CD4-positive, alpha-beta T cell treated with Interferon alpha-2 for 1 hour (primary cell): ENCODE measurements at regions not wholly inside any gene's neighbourhood (a gene's known extent, or its start where the extent isn't known, plus 50 kb on each side); places are given as distances from the start of the nearest gene placed in this dataset.

Source experiments
- DNase-seq, 2 donors: peaks; one replicate each; pipeline ENCODE4 v3.0.0-alpha.2; 2020 to 2022

DNA sequence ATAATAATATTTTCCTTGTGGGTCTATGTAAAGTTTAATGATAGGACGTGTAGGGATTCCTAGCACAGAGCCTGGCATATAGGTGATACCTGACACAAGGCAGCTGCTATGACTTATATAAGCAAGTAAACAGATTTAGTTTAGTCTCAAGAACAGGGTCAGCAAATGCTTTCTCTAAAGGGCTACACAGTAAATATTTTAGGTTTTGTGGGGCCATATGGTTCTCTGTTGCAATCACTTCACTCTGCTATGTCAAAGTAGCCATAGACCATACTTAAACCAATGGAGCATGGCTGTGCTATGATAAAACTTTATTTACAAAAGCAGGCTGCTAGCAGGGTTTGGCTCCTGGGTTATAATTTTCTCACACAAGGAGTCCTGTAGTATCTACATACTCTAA, 204.8 kb upstream of the KLF4 start:
- DNase-seq, result no peak

DNA sequence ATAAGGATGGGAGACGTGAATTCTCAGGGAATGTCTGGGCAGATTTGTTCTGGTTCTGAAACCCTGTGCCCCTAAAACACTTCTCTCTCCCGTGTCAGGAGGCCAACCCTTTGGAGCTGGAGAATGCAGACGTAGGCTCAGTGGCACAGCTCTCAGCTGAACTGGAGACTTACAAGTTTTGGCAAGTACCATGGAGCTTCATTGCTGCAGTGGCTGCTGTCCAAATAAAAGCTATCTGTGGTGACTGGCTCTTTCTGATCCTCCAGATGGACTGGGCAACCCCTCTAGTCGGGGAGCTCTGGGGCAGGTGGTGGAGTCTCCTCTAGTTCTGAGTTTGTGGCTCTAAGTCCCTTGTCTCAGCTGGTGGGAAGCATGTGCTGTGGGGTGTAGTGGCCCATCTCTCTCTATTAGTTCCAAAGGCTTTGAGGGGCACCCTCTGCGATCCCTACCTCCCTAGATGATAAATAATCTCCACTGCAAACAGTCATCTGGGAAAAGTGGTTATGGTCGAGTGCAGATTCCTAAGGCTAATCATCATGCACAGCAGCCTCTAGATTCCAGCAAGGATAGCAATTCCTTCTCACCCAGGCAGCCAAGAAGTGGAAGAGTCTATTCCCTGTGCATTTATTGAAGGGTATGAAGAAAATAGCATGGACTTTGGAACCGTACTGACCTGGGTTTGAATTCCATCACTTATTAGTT, 204.2 kb upstream of the KLF4 start:
- no peak for DNase-seq

DNA sequence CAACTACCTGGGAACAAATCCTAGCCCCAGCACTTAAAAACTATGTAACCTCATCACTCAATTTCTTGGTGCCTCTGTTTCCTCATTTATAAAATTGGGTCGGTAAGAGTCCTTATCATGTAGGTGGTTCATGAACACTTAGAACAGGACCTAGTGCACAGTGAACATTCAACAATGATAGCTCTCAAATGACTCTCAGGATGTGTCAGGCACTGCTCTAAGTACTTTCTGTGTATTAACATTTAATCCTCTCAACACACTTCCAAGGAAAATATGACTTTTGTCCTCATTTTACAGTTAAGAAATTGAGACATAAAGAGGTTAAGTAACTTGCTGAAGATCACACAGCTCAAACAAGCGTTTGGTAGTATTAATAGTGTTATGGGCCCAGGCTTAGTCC, 202.1 kb upstream of the KLF4 start:
- no peak for DNase-seq

DNA sequence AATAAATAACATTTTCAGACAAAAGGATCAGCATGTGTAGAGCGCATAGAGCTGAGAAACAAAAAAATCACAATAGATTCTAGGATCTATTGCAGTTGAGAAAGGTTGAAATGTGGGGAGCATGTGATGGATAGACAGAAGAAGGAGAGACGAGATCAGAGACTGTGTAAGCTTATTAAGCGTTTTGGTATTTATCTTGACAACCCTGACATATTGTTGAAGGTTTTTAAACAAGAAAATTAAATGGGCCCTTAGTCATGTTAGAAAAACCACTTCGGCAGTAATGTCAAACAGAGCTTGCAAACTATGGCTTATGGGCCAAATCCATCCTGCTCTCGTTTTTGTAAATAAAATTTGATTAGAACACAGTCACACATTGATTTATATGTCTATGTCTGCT, 200.5 kb upstream of the KLF4 start:
- DNase-seq, result no peak

DNA sequence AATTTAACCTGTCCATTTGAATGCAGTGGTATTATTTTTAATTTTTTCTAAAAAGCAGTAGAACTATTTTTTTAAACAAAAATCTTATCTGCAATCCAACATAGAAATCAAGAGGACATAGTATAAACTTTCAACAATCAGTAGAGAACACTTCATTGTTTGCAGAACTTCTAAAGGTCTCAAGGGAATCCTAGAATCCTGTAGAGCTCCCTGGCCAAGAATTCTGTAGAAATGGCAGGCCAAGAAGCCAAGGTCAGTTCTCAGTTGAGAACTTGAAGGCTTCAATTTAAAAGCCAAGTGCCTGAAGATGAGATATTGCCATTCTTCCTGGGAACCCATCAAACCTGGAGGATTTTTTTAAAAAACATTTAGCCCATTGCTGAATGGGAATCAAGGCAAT, 199.2 kb upstream of the KLF4 start:
- DNase-seq, result no peak

DNA sequence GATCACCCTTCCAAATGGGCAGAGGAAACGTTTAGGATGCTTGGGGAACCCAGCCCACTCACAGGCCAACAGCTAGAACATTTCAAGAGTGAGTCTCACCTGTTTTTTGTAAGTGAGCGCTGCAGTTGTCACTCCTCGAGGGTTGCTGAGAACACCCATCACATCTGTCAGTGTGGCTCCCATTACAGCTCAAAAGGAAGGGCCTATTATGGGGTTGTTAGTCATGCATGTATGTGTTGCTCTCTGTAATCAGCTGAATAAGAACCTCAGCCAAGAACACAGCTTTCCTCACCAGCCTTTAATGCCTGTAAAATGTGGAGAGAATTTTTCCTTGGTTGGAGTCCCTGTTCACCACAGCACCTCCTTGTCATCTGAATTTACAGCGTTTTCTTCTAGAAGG, 196.3 kb upstream of the KLF4 start:
- DNase-seq, result no peak

DNA sequence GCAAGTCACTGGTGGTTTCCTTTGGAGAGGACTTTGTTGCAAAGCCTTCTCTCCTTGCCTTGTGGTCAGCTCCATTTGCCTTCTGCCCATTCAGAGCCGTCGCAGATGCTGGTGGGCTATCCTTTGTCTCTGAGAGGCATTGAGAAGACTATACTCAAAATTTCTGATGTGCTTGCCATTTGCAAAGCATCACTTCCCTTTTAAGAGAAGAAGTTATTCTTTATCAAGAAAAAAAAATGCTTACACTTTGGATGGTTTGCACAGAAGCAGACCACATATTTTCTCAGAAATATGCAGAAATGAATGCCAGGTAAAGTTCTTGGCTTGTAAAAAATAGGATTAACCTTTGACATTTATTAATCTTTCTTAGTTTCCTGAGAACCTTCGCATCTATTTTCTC, 195.8 kb upstream of the KLF4 start:
- no peak for DNase-seq

DNA sequence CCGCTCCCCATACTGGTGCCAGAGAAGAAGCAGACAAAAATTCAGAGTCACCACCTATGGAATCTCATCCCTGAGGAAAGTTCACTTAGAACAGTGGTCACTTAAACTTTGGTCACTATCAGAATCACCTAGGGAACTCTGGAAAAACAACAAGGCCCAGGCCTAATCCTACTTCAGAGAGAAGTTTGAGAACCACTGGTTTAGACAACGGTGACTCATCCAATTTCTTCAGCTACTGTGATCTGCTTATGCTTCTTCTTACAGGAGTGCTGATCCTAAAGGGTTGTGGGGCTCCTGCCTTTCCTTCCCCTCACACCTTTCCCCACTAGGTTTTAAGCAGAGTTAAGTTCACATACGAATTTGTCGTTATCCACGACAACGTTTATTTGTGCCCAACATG, 194.7 kb upstream of the KLF4 start:
- no peak for DNase-seq

DNA sequence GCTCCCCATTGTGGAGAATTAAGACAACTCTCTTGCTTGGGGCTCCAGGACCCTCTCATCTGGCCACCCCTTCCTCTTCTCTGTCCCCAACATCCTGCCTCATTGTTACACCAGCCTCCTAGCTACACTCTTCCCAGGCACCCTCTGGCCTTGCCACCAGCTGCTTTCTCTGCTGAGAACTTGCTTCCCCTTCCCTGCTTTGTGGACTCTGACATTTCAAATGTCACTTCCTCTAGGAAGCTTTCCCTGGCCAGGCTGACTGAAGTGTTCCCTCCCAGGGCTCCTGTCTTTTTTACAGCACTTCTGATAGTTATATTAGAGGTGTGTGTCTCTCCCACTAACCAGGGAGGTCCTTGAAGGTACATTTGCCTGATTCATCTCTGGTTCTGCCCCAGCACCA, 194.0 kb upstream of the KLF4 start:
- no peak for DNase-seq

DNA sequence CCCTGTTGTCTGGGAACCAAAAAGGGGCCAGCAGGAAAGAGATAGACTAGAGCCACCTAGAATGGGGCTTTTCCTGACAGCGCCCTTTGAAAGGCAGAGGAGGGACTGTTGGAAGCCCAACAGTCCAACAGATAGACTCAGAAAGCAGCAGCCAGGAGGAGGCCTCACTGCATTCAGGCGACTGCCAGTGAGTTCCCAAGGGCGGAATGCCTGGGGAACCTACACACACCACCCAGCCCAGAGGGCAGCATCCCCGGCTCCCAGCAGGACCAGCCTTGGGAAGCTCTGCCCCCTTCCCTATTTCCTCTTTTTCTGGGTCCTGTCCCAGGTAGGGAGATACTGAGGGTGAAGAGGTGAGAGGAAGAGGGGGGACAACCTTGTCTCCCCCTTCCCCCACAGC, 192.4 kb upstream of the KLF4 start:
- no peak for DNase-seq

DNA sequence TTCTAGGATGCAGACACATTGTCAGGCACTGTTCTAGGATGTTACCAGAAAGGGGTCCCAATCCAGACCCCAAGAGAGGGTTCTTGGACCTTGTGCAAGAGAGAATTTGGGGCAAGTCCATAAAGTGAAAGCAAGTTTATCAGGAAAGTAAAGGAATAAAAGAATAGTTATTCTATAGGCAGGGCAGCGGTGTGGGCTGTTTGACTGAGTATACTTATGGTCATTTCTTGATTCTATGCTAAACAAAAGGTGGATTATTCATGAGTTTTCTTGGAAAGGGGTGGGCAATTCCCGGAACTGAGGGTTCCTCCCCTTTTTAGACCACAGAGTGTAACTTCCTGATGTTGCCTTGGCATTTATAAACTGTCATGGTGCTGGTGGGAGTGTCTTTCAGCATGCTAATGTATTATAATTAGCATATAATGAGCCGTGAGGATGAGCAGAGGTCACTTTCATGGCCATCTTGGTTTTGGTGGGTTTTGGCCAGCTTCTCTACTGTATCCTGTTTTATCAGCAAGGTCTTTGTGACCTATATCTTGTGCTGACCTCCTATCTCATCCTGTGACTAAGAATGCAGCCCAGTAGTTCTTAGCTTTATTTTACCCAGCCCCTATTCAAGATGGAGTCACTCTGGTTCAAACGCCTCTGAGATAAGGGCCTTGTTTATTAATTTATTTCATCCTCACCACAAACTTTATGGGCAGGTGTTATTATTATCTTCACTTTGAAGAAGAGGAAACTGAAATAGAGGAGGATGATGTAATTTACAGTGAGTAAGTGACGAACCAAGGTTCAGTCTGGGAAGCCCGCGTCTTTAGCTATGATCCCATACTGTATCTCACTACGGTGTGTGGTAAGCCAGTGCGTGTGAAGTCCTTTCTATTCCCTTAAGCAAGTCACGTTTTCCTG, 186.0 kb upstream of the KLF4 start:
- peak; percentile 44 to 73 for DNase-seq

DNA sequence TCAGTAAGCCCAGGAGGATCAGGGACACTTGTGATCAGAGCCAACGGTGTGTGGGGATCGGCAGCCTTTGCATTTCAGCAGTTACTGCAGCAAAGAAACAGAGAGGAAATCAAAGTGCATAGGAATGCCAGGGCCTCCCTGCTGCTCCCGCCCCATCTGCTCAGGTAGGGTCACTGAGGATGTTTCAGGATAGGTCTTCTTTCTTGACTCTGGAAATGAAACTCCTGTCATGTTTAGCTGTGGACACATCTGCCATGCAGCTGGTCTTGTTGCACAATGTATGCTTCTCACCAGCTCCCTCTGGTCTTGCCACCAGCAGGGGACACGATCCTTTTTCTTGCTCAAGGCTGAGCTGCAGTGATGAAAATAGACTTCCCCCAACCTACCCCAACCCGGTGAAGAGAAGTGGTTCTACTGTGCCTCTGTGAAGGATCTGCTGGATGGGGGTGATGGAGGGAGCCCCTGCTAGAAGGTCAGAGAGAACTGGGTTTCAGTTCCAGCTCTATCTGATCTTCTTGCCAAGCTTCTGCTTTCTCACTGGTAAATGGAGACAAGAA, 185.2 kb upstream of the KLF4 start:
- peak; percentile 28 to 59 for DNase-seq

DNA sequence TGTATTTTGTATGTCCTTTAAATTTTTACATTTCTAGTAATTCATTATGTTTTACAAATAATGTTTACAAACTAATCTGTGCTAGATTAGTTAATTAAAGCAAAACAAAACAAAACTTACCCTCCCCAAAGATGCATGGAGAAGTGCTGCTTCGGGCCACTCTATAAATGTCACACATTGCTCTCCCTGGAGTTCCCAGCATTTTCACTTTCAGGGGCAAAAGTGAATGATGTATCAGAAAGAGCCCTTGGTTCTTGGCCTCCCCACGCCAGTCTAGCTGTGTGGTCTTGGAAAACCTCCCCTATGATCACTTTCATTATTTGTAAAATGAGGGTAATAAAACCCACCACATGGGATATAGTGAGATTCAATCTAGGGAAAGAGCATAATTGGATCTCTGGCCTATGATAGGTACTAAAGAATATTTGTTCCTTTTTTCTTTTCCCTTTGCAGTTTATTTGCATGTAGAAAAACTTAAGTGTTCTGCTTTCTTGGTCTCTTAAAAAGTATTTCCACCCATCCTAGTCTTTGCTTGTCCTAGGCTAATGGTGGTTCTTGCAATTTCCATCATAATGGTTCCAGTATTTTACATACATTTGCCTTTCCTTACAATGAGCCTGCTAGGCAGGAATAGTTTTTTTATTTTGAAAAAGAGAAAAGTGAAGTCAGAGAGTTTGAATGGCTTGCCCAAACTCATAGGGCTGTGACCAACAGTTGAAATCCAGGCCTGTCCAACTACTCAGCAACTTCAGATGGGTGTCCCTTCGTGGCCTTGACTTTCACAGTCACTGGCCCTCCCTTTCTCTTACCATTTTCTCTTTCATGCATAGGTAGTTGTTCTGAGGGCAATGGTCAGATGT, 184.5 kb upstream of the KLF4 start:
- no peak for DNase-seq

DNA sequence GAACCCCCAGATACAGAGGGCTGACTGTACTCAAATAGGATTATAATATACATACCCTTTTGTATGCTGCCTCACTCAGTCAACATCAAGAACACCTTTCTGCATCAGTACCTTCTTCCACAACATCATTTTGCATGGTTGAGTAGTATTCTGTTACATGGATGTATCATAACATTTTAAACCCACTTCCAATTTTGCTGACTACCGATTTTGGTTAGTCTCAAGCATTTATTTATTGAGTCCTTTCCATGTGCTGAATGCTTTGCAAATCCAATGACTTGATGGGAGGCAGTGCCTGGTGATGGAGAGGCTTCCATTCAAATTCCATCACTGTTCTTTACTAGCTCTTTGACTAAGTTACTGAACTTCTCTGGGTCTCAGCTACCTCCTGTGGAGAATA, 182.0 kb upstream of the KLF4 start:
- no peak for DNase-seq

DNA sequence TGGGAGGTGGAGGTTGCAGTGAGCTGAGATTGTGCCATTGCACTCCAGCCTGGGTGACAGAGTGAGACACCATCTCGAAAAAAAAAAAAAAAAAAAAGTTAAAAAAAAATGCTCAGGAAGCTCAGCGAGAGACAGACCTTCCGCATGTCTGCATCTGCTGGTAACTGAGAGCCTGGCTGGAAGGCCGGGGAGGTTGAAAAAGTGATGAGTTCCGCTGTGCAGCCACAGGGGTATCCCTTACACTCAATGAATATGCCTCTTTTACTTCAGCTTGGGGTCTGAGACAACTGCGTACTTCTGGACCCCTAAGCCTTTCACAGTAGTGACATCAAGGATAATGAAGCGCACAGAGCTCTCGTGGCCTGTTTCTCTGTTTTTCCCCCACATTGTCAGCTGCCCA, 179.9 kb upstream of the KLF4 start:
- no peak for DNase-seq

DNA sequence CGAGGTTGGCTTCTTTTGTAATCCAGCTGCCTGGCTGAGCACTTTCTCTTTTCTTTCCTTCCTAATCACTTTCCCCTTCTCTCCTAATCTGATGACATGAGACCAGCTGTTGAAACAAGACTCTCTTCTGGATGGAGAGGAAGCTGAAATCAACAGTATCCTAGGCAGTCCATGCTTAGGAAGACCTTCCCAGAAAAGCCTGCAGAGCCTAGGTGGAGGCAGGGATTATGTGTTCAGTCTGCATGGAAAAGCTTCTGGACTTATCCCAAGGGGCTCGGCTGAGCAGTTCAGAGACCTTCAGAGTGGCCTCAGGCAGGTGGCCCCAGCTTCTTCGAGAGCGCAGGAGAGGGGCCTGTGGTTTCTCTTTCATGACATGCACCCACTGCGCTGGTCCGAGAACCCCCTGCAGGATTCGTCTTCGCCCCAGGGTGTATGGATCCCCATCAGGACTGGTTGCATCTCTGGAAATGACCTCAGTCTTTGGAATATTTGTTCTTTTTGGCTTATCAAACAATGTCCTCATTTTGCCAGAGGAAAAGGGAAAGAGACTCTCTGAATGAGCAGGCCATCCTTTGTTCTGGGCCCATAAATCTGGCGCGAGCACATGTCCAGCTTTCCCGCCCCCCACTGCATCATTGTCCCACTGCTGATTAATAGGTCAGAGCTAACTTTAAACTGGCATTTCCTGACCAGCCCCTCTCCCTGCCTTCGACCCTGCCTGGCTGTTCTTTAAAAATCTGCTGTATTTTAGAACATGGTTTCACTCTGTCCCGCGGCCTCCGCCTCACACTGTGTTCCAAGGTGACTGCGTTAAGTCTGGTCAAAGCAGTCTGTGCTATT, 177.9 kb upstream of the KLF4 start:
- no peak for DNase-seq

DNA sequence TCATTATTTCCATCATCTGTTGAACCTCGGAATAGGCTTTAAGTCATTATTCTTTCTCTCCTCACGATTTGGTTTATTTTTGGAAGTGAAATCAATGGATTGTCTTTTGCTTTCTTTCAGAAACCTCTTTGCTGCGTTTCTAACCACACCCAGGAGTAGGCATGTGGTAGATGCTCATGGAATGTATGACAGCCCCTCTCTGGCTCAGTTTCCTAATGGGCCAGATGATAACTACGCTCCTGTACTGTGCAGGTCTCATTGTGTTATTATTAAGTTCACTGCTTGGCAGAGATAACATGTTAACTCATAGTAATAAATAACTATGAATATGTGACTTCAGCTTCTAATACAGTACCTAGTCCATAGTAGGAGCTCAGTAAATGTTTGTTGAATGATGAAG, 175.5 kb upstream of the KLF4 start:
- no peak for DNase-seq

DNA sequence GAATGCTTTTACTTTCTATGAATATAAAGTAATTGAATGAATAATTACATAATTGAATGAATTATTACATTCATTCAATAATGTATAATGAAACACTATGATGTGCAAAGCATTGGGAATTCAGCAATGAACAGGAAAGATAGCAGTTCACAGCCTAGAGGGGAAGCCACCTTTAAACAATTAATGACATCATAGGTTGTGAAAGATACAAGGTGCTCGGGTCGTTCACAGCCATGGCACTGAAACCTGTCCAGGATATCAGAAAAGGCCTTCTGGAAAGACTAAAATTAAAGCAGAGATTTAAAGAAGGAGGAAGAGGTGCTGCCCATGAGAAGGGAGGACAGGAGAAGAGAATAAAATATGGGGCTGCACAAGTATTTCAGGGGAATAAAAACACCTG, 171.4 kb upstream of the KLF4 start:
- DNase-seq, result no peak

DNA sequence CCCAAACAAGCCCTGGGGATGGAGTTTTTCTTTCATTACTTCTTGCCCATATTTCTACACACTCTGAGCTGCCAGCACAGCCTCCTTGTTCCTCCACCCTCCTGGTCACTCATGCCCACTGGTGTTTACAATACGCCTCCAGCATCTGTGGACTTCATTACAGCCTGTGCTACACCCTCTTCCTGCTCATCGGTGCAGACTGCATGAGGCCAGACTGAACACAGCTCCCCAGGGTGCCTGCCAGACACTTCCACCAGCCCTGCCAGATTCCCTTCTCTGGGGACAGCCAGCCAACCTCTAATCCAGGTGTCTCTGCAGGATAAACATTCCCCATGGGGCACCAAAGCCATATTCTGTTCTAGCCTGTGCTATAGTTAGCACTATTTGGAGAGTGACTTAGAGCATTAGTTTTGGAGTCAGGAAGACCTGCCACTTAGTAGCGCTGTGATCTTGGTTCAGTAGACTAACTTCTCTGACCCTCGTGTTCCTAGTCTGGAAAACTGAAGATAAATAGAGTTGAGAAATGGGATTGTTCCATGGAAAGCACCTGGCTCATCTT, 163.8 kb upstream of the KLF4 start:
- no peak for DNase-seq

DNA sequence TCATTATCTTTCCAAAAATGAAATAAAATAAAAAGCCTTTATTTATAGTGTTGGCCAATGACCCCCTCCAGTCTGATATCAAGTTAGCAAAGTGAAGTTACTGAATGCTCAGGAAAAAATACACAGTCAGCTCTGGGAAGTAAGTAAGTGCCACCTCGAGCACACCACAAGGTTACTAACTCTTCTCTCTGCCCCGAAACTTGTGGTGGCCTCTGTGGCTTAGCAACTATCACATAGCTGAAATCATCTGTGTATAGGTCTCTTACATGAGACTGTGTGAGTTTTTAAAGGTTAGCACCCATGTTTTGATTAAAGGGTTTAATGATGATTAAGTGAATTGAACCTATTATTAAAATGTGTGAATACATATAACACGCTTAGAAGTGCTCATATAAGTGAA, 161.4 kb upstream of the KLF4 start:
- DNase-seq, result no peak

DNA sequence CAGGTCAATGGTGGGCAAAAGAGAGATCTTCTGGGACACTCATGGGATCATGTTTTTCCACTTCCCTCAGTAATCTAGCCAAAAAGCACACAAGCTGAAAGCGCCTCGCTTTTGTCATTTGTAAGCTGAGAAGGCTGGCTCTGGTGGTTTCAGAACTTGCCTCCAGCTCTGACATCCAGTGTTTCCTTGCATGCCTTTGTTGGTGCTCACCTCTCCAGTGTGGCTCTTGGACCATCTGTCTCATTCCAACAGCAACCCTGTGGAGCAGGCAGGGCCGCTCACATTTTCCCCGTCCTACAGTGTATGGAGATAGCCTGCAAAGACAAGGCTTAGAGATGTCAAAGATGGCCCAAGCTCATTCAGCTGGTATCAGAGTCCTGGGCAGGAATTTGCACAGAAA, 160.8 kb upstream of the KLF4 start:
- DNase-seq, result no peak

DNA sequence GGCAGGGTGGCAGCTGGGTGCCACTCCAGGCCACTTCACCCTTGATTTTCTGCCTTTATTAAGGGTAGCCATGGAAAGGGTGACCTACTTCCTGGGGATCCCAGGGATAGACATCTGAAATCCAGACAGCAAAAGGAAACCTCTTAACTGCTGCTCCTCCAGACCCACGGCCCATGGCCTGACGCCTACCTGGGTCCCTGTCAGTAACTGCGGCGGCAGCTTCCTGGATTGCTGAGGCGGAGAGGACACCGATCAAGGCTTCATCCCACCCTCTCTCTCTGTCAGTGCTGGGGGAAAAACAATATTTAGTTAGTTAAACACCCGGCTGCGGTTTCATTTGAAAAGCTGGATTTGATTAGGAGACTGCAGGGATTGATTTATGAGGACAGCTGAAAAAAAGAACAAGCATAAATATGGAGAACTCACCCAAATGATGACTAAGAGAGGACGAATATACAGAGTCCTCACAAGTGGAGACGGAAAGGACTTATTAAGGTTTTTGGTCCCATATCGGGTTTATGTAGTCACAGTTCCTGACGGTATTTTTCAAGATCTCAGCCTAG, 158.7 kb upstream of the KLF4 start:
- no peak for DNase-seq
